Type B pancreatic cell (in vitro differentiated cells): ENCODE measurements at regions not wholly inside any gene's neighbourhood (a gene's known extent, or its start where the extent isn't known, plus 50 kb on each side); places are given as distances from the start of the nearest gene placed in this dataset. TPM values are rescaled to one million over a fixed set of nuclear protein-coding genes. Genes with fewer than 3 reads are reported as not detected.

Source experiments
- DNase-seq: peaks from one replicate; pipeline ENCODE4 v3.0.0; 2021; ENCODE audit warnings: mixed read lengths; ENCODE audit not compliant: unreplicated experiment; ENCODE audit errors: extremely low spot score
- H3K27ac Mint-ChIP-seq: 2 replicates; pipeline ENCODE4 v1.8.0; 2021; ENCODE audit warnings: mild to moderate bottlenecking, mixed read lengths
- H3K27me3 Mint-ChIP-seq: 2 replicates; pipeline ENCODE4 v1.8.0; 2021; ENCODE audit warnings: mixed read lengths
- H3K36me3 Mint-ChIP-seq: 2 replicates; pipeline ENCODE4 v1.8.0; 2021; ENCODE audit warnings: mixed read lengths
- H3K4me1 Mint-ChIP-seq: one replicate; pipeline ENCODE4 v1.8.0; 2021; ENCODE audit warnings: mixed read lengths; ENCODE audit not compliant: unreplicated experiment
- H3K4me3 Mint-ChIP-seq: 2 replicates; pipeline ENCODE4 v1.8.0; 2021; ENCODE audit warnings: mild to moderate bottlenecking, mixed read lengths
- H3K9me3 Mint-ChIP-seq: 2 replicates; pipeline ENCODE4 v1.8.0; 2021; ENCODE audit warnings: mixed read lengths
- microRNA-seq: library from miRNA; unstranded; fragments of <30 nt; microRNA quantifications from one replicate; pipeline ENCODE4, GENCODE V29; 2020
- TF ChIP-seq, protein P1 (sequence below): fragments of 200-600 bp; sonication (generic); conservative IDR thresholded peaks from 2 replicates; pipeline ENCODE4 v1.5.0; 2021; ENCODE audit warnings: antibody characterized with exemption, mild to moderate bottlenecking

GRCh38 chr15:36527235-36528162 is 51.9 kb upstream of the CDIN1 start:
- H3K27ac Mint-ChIP-seq: no peak overlapping the region
- H3K36me3 Mint-ChIP-seq: no peaks in the 10 kb centered on the region
- no peaks in the 10 kb centered on the region for H3K9me3 Mint-ChIP-seq
- TF ChIP-seq, protein P1, sequence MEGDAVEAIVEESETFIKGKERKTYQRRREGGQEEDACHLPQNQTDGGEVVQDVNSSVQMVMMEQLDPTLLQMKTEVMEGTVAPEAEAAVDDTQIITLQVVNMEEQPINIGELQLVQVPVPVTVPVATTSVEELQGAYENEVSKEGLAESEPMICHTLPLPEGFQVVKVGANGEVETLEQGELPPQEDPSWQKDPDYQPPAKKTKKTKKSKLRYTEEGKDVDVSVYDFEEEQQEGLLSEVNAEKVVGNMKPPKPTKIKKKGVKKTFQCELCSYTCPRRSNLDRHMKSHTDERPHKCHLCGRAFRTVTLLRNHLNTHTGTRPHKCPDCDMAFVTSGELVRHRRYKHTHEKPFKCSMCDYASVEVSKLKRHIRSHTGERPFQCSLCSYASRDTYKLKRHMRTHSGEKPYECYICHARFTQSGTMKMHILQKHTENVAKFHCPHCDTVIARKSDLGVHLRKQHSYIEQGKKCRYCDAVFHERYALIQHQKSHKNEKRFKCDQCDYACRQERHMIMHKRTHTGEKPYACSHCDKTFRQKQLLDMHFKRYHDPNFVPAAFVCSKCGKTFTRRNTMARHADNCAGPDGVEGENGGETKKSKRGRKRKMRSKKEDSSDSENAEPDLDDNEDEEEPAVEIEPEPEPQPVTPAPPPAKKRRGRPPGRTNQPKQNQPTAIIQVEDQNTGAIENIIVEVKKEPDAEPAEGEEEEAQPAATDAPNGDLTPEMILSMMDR: no peak
- peaks cover 20% of the 10 kb centered on the region for H3K4me1 Mint-ChIP-seq
- DNase-seq: no peak
- H3K27me3 Mint-ChIP-seq: peaks cover 3% of the 10 kb centered on the region
- peak overlapping the region; percentile 2 for H3K4me3 Mint-ChIP-seq

GRCh38 chr15:36529296-36530011 is 50.0 kb upstream of the CDIN1 start:
- Mint-ChIP-seq H3K9me3 (no peaks in the 10 kb centered on the region), H3K27ac (no peak overlapping the region), H3K36me3 (no peaks in the 10 kb centered on the region), H3K27me3 (peaks cover 3% of the 10 kb centered on the region), H3K4me1 (peaks cover 30% of the 10 kb centered on the region), H3K4me3 (no peak overlapping the region)
- TF ChIP-seq, protein P1: no peak
- no peak for DNase-seq

Small RNA genes lying in the stretch of these regions (microRNA-seq; reads per million reads assigned to microRNA genes)
- not detected for gene MIR4510
